OCI-LY1 (cell line): ENCODE measurements at regions not wholly inside any gene's neighbourhood (a gene's known extent, or its start where the extent isn't known, plus 50 kb on each side); places are given as distances from the start of the nearest gene placed in this dataset.

Experiments used
- H2AFZ ChIP-seq: fragments of 200-600 bp; sonication (generic), shearing (Covaris generic); 2 replicates; pipeline ENCODE4 v1.6.0; 2014; ENCODE audit warnings: antibody characterized with exemption, mild to moderate bottlenecking, low read length
- H3F3A ChIP-seq: fragments of 200-600 bp; sonication (generic), shearing (Covaris generic); 2 replicates; pipeline ENCODE4 v1.6.0; 2014; ENCODE audit warnings: mild to moderate bottlenecking, antibody characterized with exemption, low read length, moderate library complexity; ENCODE audit not compliant: insufficient read depth
- H3K27ac ChIP-seq: fragments of 200-600 bp; sonication (generic); 2 replicates; pipeline ENCODE4 v1.5.1; 2014; ENCODE audit warnings: low read length, mixed run types, mild to moderate bottlenecking, low read depth; ENCODE audit not compliant: poor library complexity, severe bottlenecking
- H3K27me3 ChIP-seq: fragments of 200-600 bp; sonication (generic); 2 replicates; pipeline ENCODE4 v1.6.0; 2014; ENCODE audit warnings: antibody characterized with exemption, mild to moderate bottlenecking, low read length, moderate library complexity; ENCODE audit not compliant: insufficient read depth
- H3K36me3 ChIP-seq: fragments of 200-600 bp; sonication (generic); 2 replicates; pipeline ENCODE4 v1.6.1; 2014; ENCODE audit warnings: mild to moderate bottlenecking, antibody characterized with exemption, low read length, moderate library complexity, mixed read lengths; ENCODE audit not compliant: insufficient read depth
- H3K4me1 ChIP-seq: fragments of 200-600 bp; sonication (generic); 2 replicates; pipeline ENCODE4 v1.5.1; 2014; ENCODE audit warnings: mild to moderate bottlenecking, low read length, moderate library complexity; ENCODE audit not compliant: insufficient read depth, severe bottlenecking
- H3K4me2 ChIP-seq: fragments of 200-600 bp; sonication (generic), shearing (Covaris generic); 2 replicates; pipeline ENCODE4 v1.6.1; 2014; ENCODE audit warnings: low read length
- H3K4me3 ChIP-seq: fragments of 200-600 bp; sonication (generic); 2 replicates; pipeline ENCODE4 v1.5.1; 2014; ENCODE audit warnings: low read length, low read depth, mild to moderate bottlenecking, mixed read lengths; ENCODE audit not compliant: poor library complexity, severe bottlenecking
- H3K79me2 ChIP-seq: fragments of 200-600 bp; shearing (Covaris generic); 2 replicates; pipeline ENCODE4 v1.6.1; 2016; ENCODE audit warnings: mixed run types, low read length, mixed read lengths; ENCODE audit not compliant: insufficient read depth
- H3K9ac ChIP-seq: fragments of 200-600 bp; sonication (generic), shearing (Covaris generic); 2 replicates; pipeline ENCODE4 v1.6.1; 2014; ENCODE audit warnings: mild to moderate bottlenecking, low read length, mixed read lengths
- H3K9me2 ChIP-seq: fragments of 200-600 bp; sonication (generic), shearing (Covaris generic); 2 replicates; pipeline ENCODE4 v1.6.1; 2014; ENCODE audit warnings: low read depth, mild to moderate bottlenecking, low read length, mixed read lengths
- H3K9me3 ChIP-seq: fragments of 200-600 bp; shearing (Covaris generic); 2 replicates; pipeline ENCODE4 v1.6.1; 2014; ENCODE audit warnings: low read length, mixed read lengths
- H4K20me1 ChIP-seq: fragments of 200-600 bp; sonication (generic), shearing (Covaris generic); 2 replicates; pipeline ENCODE4 v1.6.0; 2016; ENCODE audit warnings: mild to moderate bottlenecking, low read length; ENCODE audit not compliant: insufficient read depth
- CTCF ChIP-seq: fragments of 200-600 bp; sonication (generic), shearing (Covaris generic); IDR thresholded peaks from 2 replicates; pipeline ENCODE4 v1.5.1; 2017; ENCODE audit warnings: mild to moderate bottlenecking, antibody characterized with exemption, low read length, moderate library complexity, mixed read lengths
- EZH2 ChIP-seq: fragments of 200-600 bp; sonication (generic), shearing (Covaris generic); IDR thresholded peaks from 2 replicates; pipeline ENCODE4 v1.8.0; 2017; ENCODE audit warnings: borderline replicate concordance, mixed run types, mild to moderate bottlenecking, antibody characterized with exemption, low read length, moderate library complexity, mixed read lengths

- Histone ChIP-seq H3K4me2 (no peak overlapping the region), H2AFZ (no peak overlapping the region), H3K79me2 (no peaks in the 10 kb centered on the region), H3K27me3 (no peaks in the 10 kb centered on the region), H3K4me3 (no peak overlapping the region), H3K9ac (no peak overlapping the region), H3K36me3 (no peaks in the 10 kb centered on the region), H3K4me1 (no peaks in the 10 kb centered on the region), H3K27ac (no peak overlapping the region), H3K9me2 (no peaks in the 10 kb centered on the region), H4K20me1 (no peaks in the 10 kb centered on the region), H3K9me3 (no peaks in the 10 kb centered on the region), H3F3A (no peaks in the 10 kb centered on the region)
- TF ChIP-seq CTCF, result no peak
These were observed 240.5 kb upstream of the MAN1A1 start for GRCh38 chr6:119590066-119590465.

GRCh38 chr6:119587537-119587936 lies 238.0 kb upstream of the MAN1A1 start:
- H2AFZ ChIP-seq, result no peak overlapping the region
- H3K9me3 ChIP-seq, result no peaks in the 10 kb centered on the region
- TF ChIP-seq EZH2, result no peak
- no peak for TF ChIP-seq CTCF
- H3K27ac ChIP-seq, result no peak overlapping the region
- no peaks in the 10 kb centered on the region for H4K20me1 ChIP-seq
- no peaks in the 10 kb centered on the region for H3K36me3 ChIP-seq
- H3K9ac ChIP-seq, result no peak overlapping the region
- no peaks in the 10 kb centered on the region for H3K27me3 ChIP-seq
- no peaks in the 10 kb centered on the region for H3F3A ChIP-seq
- H3K4me1 ChIP-seq, result no peaks in the 10 kb centered on the region
- H3K79me2 ChIP-seq, result no peaks in the 10 kb centered on the region
- no peak overlapping the region for H3K4me3 ChIP-seq
- no peak overlapping the region for H3K4me2 ChIP-seq
- no peaks in the 10 kb centered on the region for H3K9me2 ChIP-seq

- Histone ChIP-seq H3K9ac (no peak overlapping the region), H3K27me3 (no peaks in the 10 kb centered on the region), H4K20me1 (no peaks in the 10 kb centered on the region), H3K36me3 (no peaks in the 10 kb centered on the region), H3K4me1 (no peaks in the 10 kb centered on the region), H3K79me2 (no peaks in the 10 kb centered on the region), H3K4me2 (no peak overlapping the region), H3K4me3 (no peak overlapping the region), H2AFZ (no peak overlapping the region), H3K27ac (no peak overlapping the region), H3F3A (no peaks in the 10 kb centered on the region), H3K9me3 (no peaks in the 10 kb centered on the region), H3K9me2 (no peaks in the 10 kb centered on the region)
- no peak for TF ChIP-seq CTCF
- no peak for TF ChIP-seq EZH2
These were observed 236.8 kb upstream of the MAN1A1 start for GRCh38 chr6:119586250-119586882.
